Right lobe of liver (tissue), 6 donors: ENCODE measurements at regions not wholly inside any gene's neighbourhood (a gene's known extent, or its start where the extent isn't known, plus 50 kb on each side); places are given as distances from the start of the nearest gene placed in this dataset.

Experiments used
- ATAC-seq, 4 donors: fragments of 200-7000 bp; cut with Tn5 transposase; one replicate each; pipeline ENCODE4 v1.9.1; 2020; ENCODE audit warnings: mild to moderate bottlenecking in 4 of 4, moderate library complexity in 4 of 4
- DNase-seq, 3 donors: peaks; one replicate each; pipeline ENCODE4 v3.0.0-alpha.2; 2020
- H3K27ac ChIP-seq, 3 donors: fragments of 200-600 bp; one replicate each; pipeline ENCODE4 v1.8.0; 2022
- H3K27me3 ChIP-seq, 2 donors: fragments of 200-600 bp; one replicate each; pipeline ENCODE4 v1.8.0; 2022
- H3K36me3 ChIP-seq, 4 donors: fragments of 200-600 bp; sonication (generic) in 1 of 4; one replicate each; pipeline versions ENCODE4 v1.5.1 to v1.8.0; 2017 to 2022; ENCODE audit warnings: control low read depth in 1 of 4
- H3K4me1 ChIP-seq, 4 donors: fragments of 200-600 bp; sonication (generic) in 1 of 4; one replicate each; pipeline versions ENCODE4 v1.5.1 to v1.8.0; 2017 to 2022; ENCODE audit warnings: control low read depth in 1 of 4
- H3K4me3 ChIP-seq, 3 donors: fragments of 200-600 bp; one replicate each; pipeline ENCODE4 v1.8.0; 2022
- H3K9me3 ChIP-seq, 4 donors: fragments of 200-600 bp; sonication (generic) in 1 of 4; one replicate each; pipeline versions ENCODE4 v1.5.1 to v1.8.0; 2017 to 2022; ENCODE audit warnings: control low read depth in 1 of 4
- CTCF ChIP-seq, 4 donors: fragments of 200-600 bp in 3 of 4; fragments of 450-650 bp in 1 of 4; IDR thresholded peaks; one replicate each; pipeline versions ENCODE4 v1.5.1 to v1.8.0; 2016 to 2022; ENCODE audit warnings: antibody characterized with exemption in 4 of 4, mild to moderate bottlenecking in 2 of 4
- POLR2A ChIP-seq: fragments of 450-650 bp; IDR thresholded peaks from one replicate; pipeline ENCODE4 v1.6.1; 2017; ENCODE audit warnings: antibody characterized with exemption, mild to moderate bottlenecking
- WGBS: methylation state at CpG from one replicate; pipeline ENCODE4 v1.1.6; 2018; ENCODE audit warnings: low coverage, low lambda C conversion rate; ENCODE audit not compliant: insufficient coverage; ENCODE audit errors: missing lambda C conversion rate; 5-methylcytosine and 5-hydroxymethylcytosine counted together
- intact Hi-C, 2 donors: fragments of 100-400 bp; cut with DNase I; formaldehyde crosslinking; loops; one replicate each; pipeline versions ENCODE4 v1.11.2 to v1.14.1; 2022
- donor health status: DM: no; HTN: yes; CAD: no.
- donor health status: DM: no; HTN: no; CAD: no.
- donor health status: DM: no; HTN: no; CAD: no.
- donor health status: DM: no; HTN: yes; CAD: no.
- donor health status: DM: no; HTN: yes; CAD: no.

DNA sequence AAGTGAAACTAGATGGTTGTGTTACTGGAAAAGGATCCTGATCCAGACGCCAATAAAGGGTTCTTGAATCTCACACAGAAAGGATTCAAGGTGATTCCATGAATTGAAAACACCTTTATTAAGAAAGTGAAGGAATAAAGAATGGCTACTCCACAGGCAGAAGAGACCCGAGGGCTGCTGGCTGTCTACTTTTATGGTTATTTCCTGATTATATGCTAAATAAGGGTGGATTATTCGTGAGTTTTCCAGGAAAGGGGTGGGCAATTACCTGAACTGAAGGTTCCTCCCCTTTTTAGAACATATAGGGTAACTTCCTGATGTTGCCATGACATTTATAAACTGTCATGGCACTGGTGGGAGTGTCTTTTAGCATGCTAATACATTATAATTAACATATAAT is 50.9 kb upstream of the WARS2 start:
- 72% methylated on average over 3 of the region's 3 CpGs for WGBS
- DNase-seq (no peak), ATAC-seq (no peak)
- Histone ChIP-seq H3K4me1 (no peaks in the 10 kb centered on the region), H3K9me3 (no peaks in the 10 kb centered on the region), H3K27me3 (no peaks in the 10 kb centered on the region), H3K36me3 (no peaks in the 10 kb centered on the region), H3K27ac (no peak overlapping the region), H3K4me3 (no peak overlapping the region)
- TF ChIP-seq CTCF (IDR thresholded peaks at IDR 0.05): no peak
- TF ChIP-seq POLR2A: no peak
- intact Hi-C loops: no loop called here

- Histone ChIP-seq H3K4me1 (no peaks in the 10 kb centered on the region), H3K36me3 (no peaks in the 10 kb centered on the region), H3K27me3 (no peaks in the 10 kb centered on the region), H3K4me3 (no peak overlapping the region), H3K9me3 (no peaks in the 10 kb centered on the region), H3K27ac (no peak overlapping the region)
- DNase-seq: no peak
- WGBS: 100% methylated on average over 2 of the region's 2 CpGs
- intact Hi-C loops: no loop called here
- no peak for TF ChIP-seq CTCF (IDR thresholded peaks at IDR 0.05)
- no peak for TF ChIP-seq POLR2A
- no peak for ATAC-seq
Observed at GRCh38 chr1:119204197-119204960, 63.9 kb upstream of the WARS2 start.

GRCh38 chr1:119204961-119205357 is 64.5 kb upstream of the WARS2 start:
- DNase-seq (no peak), ATAC-seq (no peak)
- Histone ChIP-seq H3K4me1 (no peaks in the 10 kb centered on the region), H3K9me3 (no peaks in the 10 kb centered on the region), H3K36me3 (no peaks in the 10 kb centered on the region), H3K27ac (no peak overlapping the region), H3K4me3 (no peak overlapping the region), H3K27me3 (no peaks in the 10 kb centered on the region)
- intact Hi-C loops: no loop called here
- TF ChIP-seq POLR2A (no peak), CTCF (IDR thresholded peaks at IDR 0.05) (no peak)
- WGBS: no CpG with 5 or more reads among the region's 1 CpG

GRCh38 chr1:119209061-119209460 is 68.6 kb upstream of the WARS2 start:
- ATAC-seq (no peak), DNase-seq (no peak)
- H3K27ac ChIP-seq: no peak overlapping the region
- intact Hi-C loops: no loop called here
- H3K4me3 ChIP-seq: no peak overlapping the region
- WGBS: 95% methylated on average over 5 of the region's 5 CpGs
- no peaks in the 10 kb centered on the region for H3K27me3 ChIP-seq
- no peak for TF ChIP-seq CTCF (IDR thresholded peaks at IDR 0.05)
- no peak for TF ChIP-seq POLR2A
- no peaks in the 10 kb centered on the region for H3K36me3 ChIP-seq
- H3K4me1 ChIP-seq: no peaks in the 10 kb centered on the region
- no peaks in the 10 kb centered on the region for H3K9me3 ChIP-seq
